B cell (primary cell): ENCODE measurements at regions not wholly inside any gene's neighbourhood (a gene's known extent, or its start where the extent isn't known, plus 50 kb on each side); places are given as distances from the start of the nearest gene placed in this dataset.

ENCODE experiments used
- EZH2 ChIP-seq: IDR thresholded peaks from 2 replicates; pipeline ENCODE4 v1.6.1; 2012; ENCODE audit warnings: borderline replicate concordance, low read depth, mild to moderate bottlenecking, moderate library complexity, low read length; ENCODE audit not compliant: insufficient read depth, poor library complexity, severe bottlenecking
- TF ChIP-seq, protein P1 (sequence below): fragments of 200-600 bp; IDR thresholded peaks from one replicate; pipeline ENCODE4 v1.8.0; 2022; ENCODE audit warnings: antibody characterized with exemption, mild to moderate bottlenecking

DNA sequence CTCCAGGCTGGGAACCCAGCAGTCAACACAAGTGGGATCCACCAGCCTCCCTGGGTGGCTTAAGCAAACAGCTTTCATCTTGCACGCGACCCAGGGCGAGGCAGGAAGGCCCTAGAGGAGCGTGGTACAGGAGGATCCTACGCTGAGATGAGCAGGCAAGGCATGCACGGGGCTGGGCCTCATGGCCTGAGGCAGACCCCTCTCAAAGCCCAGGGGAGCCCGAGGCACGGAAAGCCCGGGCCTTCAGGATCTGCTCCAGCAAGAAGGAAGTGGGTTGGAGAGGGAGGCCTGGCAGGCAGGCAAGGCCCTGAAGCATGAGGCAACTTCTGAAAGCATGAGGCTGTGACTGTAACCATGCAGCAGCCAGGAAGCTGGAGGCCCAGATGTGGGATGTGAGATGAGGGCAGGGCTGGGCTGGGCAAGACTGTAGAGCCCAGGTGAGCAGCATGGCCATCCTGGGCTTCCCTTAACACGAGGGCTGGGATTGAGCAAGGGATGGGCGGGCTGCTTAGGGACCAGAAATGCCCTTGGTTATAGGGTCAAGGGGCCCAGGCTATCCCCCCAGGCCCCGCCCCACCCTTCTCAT is 338.7 kb downstream of the C16orf95 start:
- TF ChIP-seq, protein P1, sequence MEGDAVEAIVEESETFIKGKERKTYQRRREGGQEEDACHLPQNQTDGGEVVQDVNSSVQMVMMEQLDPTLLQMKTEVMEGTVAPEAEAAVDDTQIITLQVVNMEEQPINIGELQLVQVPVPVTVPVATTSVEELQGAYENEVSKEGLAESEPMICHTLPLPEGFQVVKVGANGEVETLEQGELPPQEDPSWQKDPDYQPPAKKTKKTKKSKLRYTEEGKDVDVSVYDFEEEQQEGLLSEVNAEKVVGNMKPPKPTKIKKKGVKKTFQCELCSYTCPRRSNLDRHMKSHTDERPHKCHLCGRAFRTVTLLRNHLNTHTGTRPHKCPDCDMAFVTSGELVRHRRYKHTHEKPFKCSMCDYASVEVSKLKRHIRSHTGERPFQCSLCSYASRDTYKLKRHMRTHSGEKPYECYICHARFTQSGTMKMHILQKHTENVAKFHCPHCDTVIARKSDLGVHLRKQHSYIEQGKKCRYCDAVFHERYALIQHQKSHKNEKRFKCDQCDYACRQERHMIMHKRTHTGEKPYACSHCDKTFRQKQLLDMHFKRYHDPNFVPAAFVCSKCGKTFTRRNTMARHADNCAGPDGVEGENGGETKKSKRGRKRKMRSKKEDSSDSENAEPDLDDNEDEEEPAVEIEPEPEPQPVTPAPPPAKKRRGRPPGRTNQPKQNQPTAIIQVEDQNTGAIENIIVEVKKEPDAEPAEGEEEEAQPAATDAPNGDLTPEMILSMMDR: no peak
- TF ChIP-seq EZH2: no peak
